NCI-H748 (cell line): ENCODE measurements at regions not wholly inside any gene's neighbourhood (a gene's known extent, or its start where the extent isn't known, plus 50 kb on each side); places are given as distances from the start of the nearest gene placed in this dataset.

Source experiments
- DNase-seq: peaks from one replicate; lab custom pipeline; 2025; ENCODE audit not compliant: unreplicated experiment; lab: John Stamatoyannopoulos, UW

GRCh38 chr6:14849185-14849584 is 396.7 kb upstream of the JARID2 start:
- DNase-seq, result no peak

GRCh38 chr6:14851281-14851680 is 394.6 kb upstream of the JARID2 start:
- DNase-seq, result no peak

DNA sequence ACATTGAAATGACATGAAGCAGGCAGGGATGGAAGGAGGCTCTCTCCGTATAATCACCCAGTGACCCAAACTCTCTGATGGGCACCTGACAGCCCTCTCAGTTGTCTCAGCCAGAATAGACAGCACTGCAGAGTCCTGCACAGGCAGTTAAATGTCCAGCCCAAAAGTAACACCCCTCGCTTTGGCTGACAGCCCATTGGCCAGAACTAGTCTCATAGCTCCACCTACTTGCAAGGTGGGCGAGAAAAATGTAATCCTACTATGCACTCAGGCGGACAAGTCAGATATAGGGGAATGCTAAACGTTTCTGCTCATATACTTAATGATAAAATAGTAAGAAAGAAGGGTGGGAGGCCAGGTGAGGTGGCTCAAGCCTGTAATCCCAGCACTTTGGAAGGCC is 393.5 kb upstream of the JARID2 start:
- no peak for DNase-seq

DNA sequence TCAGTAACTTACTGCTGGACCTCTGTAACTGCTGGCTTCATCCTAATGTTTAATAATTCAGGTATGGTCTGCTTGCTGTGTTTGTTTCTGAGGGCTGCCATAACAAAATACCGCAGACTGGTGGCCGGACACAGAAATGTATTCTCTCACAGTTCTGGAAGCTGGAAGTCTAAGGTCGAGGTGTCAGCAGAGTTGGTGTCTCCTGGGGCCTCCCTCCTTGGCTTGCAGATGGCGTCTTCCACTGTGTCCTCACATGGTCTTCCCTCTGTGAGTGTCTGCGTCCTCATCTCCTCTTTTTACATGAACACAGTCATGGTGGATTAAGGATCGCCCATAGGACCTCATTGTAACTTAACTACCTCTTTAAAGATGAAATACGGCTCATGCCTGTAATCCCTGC is 389.7 kb upstream of the JARID2 start:
- DNase-seq, result no peak

- no peak for DNase-seq
Measured at GRCh38 chr6:14857001-14857400, 388.9 kb upstream of the JARID2 start.

- DNase-seq, result no peak
Measured at GRCh38 chr6:14857501-14857900, 388.4 kb upstream of the JARID2 start.

DNA sequence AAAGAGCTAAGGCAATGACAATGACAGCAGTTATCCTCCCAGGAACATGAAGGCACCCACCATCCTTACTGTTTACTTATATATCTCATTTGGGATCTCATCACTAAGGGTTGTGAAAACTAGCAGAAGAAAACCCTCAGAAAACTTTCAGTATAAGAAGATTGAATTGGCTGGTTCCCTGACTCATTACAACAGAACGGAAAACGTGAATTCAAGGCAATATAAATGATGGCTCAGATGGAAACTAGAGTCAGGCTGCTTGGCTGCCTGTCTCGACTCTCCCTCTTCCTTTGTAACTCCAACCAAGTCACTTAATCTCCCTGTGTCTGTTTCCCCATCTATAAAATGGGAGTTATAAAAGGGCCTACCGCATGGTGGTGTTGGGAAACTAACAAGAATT is 387.1 kb upstream of the JARID2 start:
- no peak for DNase-seq

GRCh38 chr6:14860774-14861173 is 385.1 kb upstream of the JARID2 start:
- DNase-seq, result no peak

- no peak for DNase-seq
Measured at GRCh38 chr6:14861491-14861943, 384.4 kb upstream of the JARID2 start.

DNA sequence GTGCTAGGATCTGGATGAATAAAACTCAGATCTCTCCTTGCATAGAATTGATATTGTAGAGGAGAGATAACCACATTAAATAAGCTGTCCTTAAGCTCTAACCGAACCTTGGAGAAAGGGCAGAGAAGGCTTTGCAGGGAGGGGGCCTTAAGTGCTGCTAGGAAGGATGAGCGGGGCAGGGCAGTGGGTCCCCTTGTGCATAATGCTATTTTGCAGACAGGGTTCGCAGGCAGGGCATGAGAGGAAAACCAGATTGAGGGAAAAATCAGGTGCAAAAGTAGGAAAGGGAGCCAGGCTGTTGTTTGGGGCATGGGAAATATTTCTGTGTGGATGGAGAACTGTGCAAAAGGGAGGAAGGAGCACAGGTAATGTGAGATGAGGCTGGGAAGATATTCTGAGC is 383.0 kb upstream of the JARID2 start:
- no peak for DNase-seq

DNA sequence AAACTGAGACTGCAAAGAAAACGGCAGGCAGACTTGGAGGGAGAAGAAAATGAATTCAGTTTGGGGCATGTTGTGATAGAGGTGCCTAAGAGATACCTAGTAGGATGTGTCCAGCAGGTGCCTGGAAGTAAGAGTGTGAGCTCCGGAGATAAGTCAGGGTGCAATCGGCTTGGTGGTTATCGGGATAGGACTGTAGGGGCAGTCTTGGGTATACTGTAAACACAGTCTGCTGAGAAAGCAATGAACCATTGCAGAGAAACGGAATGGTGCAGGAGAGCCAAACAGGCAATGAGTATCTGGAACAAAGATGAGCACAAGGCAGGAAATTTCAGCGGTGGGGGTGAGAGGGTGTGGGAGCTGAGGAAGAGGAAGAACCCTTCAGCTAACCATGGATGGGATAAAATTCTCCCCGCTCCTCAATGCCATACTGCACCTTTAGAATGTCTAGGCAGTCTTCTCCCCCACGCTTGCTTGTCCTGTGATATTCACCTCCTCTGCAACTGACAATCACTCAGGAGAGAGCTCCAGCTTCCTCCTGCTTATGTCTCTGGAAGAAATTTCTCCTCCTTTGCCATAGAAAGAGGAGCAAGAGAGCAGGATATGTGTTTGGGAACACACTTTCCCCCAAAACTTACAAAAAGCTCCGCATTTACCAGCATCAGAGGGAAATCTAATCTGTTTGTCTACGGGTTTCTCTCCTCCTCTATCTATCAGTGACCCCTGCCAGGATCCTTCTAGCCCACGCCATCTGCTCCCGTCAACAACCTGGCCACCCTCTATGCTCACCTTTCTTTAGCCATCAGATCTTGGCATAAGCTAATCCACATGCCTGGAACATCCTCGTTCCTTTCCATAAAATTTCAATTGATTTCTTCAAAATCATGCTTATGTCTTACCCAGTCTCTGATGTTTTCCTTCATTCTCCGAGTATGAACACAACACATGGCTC is 381.7 kb upstream of the JARID2 start:
- DNase-seq, result no peak

- DNase-seq, result no peak
Measured at GRCh38 chr6:14865531-14866100, 380.3 kb upstream of the JARID2 start.

DNA sequence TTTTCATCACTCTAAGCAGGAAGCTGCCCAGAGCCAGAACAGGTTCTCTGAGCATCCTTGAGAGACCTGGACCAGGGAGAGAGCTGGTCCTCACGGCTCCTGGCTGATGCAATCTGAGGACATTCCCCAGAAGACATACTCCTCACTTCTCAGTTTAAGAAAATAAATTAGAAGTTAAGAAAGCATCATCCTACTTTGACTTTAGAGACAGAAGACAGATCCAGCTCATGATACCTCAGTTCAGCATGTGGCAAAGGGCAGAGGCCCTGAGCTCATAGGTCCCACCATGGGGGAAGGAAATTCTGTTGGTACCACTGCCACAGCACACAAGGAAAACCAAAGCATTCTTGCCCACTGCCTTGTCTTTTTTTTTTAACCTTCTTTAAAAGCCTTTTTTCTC is 378.1 kb upstream of the JARID2 start:
- DNase-seq, result no peak

- DNase-seq, result no peak
Measured at GRCh38 chr6:14871221-14871620, 374.6 kb upstream of the JARID2 start.

DNA sequence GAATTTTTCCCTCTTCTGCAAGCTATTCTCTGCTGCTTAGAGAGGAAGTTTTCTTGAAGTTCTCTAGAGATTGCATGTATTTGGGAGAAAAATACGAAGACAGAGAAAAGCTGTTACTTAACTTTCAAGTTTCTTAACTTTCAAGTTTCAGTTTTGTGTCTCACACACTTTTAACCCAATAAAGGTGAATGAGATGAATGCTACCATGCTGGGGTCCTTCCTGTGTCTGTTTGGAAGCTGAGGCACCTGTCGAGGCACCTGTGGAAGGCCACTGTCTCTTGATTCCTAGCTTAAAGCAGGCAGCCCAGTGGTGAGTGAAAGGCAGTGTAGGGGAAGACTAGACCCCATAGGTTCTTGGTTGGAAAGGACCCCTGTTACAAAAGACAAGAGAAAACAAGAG is 372.8 kb upstream of the JARID2 start:
- DNase-seq, result no peak

- DNase-seq, result no peak
Measured at GRCh38 chr6:14873781-14874441, 372.0 kb upstream of the JARID2 start.

- no peak for DNase-seq
Measured at GRCh38 chr6:14874975-14875480, 370.8 kb upstream of the JARID2 start.

- no peak for DNase-seq
Measured at GRCh38 chr6:14875481-14876063, 370.3 kb upstream of the JARID2 start.

GRCh38 chr6:14876778-14877613 is 368.9 kb upstream of the JARID2 start:
- no peak for DNase-seq

DNA sequence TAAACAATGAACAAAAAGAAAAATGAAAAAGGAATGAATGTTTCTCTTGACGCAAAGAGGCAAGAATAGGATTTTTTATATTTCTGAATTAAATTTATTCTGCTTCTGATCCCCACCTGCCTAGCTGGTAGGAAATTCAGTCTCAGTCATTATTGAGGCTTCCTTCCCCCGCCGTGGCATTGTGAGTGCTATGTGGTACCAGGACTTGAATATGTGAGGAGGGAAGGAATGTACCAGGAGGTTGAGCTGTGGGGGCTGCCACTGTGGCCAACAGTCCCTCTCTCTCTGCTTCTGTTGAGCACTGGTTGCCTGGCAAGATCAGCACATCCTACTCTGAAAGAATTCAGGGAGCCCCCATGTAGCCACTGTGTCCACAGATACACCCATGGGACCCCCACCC is 368.1 kb upstream of the JARID2 start:
- no peak for DNase-seq

- DNase-seq, result no peak
Measured at GRCh38 chr6:14880052-14880451, 365.8 kb upstream of the JARID2 start.
